ENCODE measurements at regions not wholly inside any gene's neighbourhood (a gene's known extent, or its start where the extent isn't known, plus 50 kb on each side); places are given as distances from the start of the nearest gene placed in this dataset.

- no peak for TF ChIP-seq EZH2 (IDR thresholded peaks at IDR 0.05; ENCODE audit: borderline replicate concordance, insufficient read depth, low read length, poor library complexity, severe bottlenecking)
- TF ChIP-seq POLR2AphosphoS5 (IDR thresholded peaks at IDR 0.05) = no peak
- no peak for TF ChIP-seq CTCF (IDR thresholded peaks at IDR 0.05; ENCODE audit: poor library complexity, severe bottlenecking)
- TF ChIP-seq RAD21 (conservative IDR thresholded peaks at IDR 0.05) = no peak
- no peak for TF ChIP-seq EP300 (conservative IDR thresholded peaks at IDR 0.05; ENCODE audit: poor library complexity, severe bottlenecking)
- TF ChIP-seq REST (IDR thresholded peaks at IDR 0.05; ENCODE audit: borderline replicate concordance) = no peak
- no peak for TF ChIP-seq TAF1 (IDR thresholded peaks at IDR 0.05; ENCODE audit: low read depth)
- TF ChIP-seq SMC3 (conservative IDR thresholded peaks at IDR 0.05; ENCODE audit: poor library complexity) = no peak
- no peak for TF ChIP-seq MXI1 (conservative IDR thresholded peaks at IDR 0.05; ENCODE audit: poor library complexity, severe bottlenecking)
Measured at GRCh38 chr6:19558201-19558600, 279.0 kb upstream of the ID4 start.
